NCI-H345 treated with DMSO at 0.1 percent for 48 hours (cell line): ENCODE measurements at regions not wholly inside any gene's neighbourhood (a gene's known extent, or its start where the extent isn't known, plus 50 kb on each side); places are given as distances from the start of the nearest gene placed in this dataset.
"Not testable (repeated sequence)": the region's sequence is repeated elsewhere in the genome, so short reads cannot be mapped to it uniquely, and the experiment has no call there.

Source experiments
- DNase-seq: peaks from one replicate; lab custom pipeline; 2025; ENCODE audit not compliant: unreplicated experiment; lab: John Stamatoyannopoulos, UW

DNA sequence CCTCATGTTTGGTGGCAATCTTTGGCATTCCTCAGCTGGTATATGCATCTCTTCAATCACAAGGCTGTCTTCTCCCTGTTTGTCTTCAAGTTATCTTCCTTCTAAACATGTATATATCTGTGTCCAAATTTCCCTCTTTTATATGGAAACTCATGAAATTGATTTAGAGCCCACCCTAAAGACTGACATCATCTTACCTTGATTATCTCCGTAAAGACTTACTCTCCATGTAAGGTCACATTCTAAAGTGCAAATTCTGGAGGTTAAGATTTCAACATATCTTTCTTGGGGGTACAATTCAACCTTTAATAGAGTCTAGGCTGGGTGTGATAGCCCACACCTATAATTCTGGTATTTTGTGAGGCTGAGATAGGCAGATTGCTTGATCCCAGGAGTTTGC is 215.8 kb upstream of the LRRC4C start:
- DNase-seq: no peak

GRCh38 chr11:41713030-41713429 is 253.6 kb upstream of the LRRC4C start:
- DNase-seq: no peak

- DNase-seq: no peak
These were observed 254.6 kb upstream of the LRRC4C start for GRCh38 chr11:41714101-41714500.

DNA sequence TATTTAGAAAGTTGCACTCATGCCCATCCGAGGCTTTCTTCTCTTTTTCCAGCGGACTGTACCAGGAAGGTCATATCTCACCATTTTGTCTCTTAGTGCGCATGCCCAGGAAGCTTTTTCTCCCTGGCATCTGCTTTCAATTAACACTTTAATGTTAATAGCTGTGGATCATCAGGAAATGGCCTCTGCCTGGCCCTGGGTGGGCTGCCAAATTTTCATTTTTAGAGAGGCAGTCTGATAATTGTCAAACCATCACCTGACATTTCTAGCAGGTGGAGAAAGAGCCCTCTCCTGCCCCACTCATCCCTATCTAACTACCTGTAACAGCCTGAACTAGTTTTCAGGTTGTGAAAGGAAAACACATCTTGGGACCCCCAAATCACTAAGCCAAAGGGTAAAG is 257.4 kb upstream of the LRRC4C start:
- no peak for DNase-seq

DNA sequence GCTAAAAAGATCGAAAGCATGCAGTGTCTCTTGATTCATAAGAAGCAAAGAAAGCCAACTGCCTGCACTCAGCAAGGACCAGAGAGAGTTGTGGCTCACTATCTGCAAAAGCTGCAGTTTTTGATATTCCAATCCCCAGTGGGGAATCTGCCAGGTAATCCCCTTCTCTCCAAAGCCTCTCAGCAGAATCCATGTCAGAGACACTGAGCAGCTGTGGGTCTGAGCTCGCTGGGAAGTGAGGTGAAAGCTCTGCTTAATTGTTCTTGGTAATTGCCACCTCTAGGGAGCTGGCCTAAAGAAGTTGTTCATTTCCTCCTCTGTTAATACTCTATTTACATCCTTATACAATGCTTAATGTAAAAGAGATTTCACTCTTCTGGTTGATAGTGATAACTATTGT is 261.3 kb upstream of the LRRC4C start:
- DNase-seq: no peak

- DNase-seq: not testable (repeated sequence)
These were observed 268.7 kb upstream of the LRRC4C start for GRCh38 chr11:41728161-41728560.

DNA sequence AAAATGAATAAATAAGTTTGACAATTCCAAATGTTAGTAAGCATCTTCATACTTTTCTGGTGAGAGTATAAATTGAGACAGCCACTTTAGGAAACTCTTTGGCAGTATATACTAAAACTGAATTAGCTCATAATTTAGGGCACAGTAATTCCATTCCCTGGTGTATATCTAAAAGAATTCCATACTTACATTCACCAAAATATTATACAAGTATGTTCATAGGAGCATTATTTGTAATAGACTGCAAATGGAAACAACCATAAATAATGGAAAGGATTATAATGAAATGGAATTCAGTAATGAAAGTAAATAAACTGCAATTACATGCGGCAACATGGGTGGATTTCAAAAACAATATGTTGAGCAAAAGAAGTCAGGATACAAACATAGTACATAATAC is 315.8 kb upstream of the LRRC4C start:
- DNase-seq: no peak

GRCh38 chr11:41779401-41779960 is 320.0 kb upstream of the LRRC4C start:
- DNase-seq: no peak

DNA sequence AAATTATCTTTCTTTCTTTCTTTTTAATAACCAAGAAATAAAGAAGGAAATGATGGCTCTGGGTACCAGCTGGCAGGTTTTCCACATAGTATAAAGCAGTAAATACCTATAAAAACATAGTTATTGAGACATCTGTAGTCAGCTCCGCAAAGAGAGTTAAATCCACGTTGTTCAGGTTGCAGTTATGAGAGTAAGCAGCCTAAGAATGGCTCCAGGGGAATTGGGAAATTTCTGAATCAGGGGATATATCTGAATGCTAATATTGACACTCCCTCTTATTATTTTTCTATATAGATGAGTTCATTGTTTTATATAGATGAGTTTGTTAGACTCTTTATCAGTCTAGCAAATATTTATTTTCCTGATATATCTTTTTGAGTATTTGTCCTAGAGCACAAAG is 322.0 kb upstream of the LRRC4C start:
- DNase-seq: no peak

- DNase-seq: no peak
These were observed 325.3 kb upstream of the LRRC4C start for GRCh38 chr11:41784513-41785335.

- no peak for DNase-seq
These were observed 326.6 kb upstream of the LRRC4C start for GRCh38 chr11:41786087-41786486.

DNA sequence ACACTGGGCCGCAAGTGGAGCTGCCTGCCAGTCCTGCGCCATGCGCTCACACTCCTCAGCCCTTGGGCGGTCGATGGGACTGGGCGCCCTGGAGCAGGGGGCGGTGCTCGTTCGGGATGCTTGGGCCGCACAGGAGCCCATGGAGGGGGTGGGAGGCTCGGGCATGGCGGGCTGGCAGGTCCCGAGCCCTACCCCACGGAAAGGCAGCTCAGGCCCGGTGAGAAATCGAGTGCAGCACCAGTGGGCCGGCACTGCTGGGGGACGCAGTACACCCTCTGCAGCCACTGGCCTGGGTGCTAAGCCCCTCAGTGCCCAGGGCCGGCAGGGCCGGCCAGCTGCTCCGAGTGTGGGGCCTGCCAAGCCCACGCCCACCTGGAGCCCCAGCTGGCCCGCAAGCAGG is 328.7 kb upstream of the LRRC4C start:
- DNase-seq: no peak

DNA sequence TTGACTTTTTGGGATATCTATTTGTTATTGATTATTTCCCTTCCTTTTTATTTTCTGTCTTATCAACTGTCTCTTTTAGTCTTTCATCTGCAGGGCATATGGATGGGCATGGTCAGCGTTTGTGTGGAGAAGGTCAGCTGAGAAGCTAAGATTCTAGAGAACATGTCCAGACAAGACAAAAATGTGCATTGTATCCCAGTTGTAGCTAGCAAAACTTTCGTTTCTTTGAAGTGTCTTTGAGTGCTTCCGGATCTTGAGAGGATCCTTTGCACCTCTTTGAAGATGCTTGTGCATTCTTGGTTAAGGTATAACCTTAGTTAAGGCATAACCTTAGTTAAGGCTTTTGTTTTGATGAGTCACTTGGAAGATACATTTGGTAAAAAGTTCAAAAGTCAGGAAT is 329.9 kb upstream of the LRRC4C start:
- no peak for DNase-seq

DNA sequence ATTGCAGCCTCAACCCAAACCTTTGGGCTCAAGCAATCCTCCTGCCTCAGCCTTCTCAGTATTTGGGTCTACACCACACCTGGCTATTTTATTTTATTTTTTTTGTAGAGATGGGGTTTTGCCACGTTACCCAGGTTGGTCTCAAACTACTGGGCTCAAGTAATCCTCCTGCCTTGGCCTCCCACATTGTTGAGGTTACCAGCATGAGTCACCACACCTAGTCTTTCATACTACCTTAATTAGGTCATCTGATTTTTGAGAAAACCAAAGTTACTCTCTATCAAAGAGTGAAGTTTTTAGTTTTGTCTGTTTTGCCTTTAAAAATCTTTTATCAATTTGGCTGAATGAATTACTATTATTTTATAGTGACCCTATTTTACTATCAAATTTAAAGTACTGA is 335.6 kb upstream of the LRRC4C start:
- DNase-seq: no peak

DNA sequence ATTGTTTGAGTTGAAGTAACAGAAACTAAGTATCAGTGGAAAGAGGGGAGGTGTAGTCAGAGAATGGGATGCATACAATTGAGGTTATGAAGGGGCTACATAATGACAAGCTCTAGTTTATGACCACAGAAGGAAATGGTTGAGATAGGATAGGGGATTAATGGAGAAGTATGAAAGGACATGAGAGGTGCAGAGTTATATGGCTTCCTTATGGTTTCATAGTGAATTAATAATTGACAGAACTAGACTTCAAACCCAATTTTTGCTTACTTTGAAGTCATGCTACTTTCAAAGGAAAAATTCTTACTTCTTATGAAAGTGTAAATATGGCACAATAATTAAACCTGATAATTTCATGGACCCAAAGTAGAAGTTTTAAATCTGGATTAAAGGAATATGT is 340.3 kb upstream of the LRRC4C start:
- no peak for DNase-seq

GRCh38 chr11:41803895-41804294 is 344.4 kb upstream of the LRRC4C start:
- no peak for DNase-seq

- DNase-seq: no peak
These were observed 356.9 kb upstream of the LRRC4C start for GRCh38 chr11:41816396-41816795.

- DNase-seq: not testable (repeated sequence)
These were observed 364.8 kb upstream of the LRRC4C start for GRCh38 chr11:41824287-41824686.

DNA sequence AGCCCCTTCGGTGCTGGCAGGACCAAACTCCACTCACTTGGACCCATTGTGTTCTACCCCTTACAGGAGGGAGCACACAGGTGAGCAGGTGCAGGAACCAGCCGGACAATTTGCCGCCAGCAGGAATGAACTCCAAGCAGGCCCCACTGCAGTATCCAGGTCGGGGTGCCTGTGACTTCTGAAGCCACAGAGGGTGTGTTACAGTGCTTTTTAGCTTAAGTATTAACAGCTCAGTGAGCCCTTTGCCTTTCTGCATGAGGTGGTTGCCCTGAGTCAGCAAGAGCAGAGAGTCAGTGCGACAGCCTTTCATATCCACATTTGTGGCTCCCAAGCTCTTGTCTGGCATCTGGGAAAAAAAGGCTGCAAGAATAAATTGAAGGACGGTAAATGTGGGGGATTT is 366.6 kb upstream of the LRRC4C start:
- no peak for DNase-seq

- DNase-seq: no peak
These were observed 377.0 kb upstream of the LRRC4C start for GRCh38 chr11:41836431-41836830.

DNA sequence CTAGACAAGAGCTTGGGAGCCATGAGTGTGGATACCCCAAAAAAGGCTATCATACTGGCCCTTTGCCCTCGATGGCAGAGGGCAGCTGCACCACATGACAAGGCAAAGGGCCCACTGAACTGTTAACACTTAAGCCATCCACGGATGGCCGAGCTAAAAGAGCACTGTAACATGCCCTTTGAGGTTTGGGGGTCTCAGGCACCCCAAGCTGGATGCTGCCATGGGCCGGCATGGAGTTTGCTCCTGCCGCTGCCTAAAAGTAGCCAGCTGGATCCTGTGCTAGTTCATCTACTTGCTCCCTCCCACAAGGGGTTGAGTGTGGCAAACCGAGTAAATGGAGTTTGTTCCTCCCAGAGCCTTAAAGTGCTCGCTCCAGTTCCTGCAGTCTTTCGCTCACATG is 383.2 kb upstream of the LRRC4C start:
- no peak for DNase-seq

DNA sequence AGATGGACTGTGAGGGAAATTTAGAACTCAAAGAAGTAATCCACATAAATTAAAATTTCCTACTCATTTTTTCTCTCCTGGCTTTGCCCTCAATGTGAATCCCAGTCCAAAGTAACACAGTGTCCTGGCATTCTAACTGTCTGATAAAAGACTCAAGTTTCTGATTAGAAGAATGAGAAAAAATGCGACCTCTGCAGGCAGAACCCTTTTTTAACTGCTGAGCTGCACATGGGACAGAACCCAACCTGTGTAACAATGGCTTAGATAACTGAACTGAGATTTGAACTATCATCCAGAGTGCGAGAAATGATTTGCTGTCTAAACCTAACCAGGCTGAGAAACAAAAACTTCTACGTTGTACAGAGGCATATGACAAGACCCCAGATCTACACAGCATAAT is 385.6 kb upstream of the LRRC4C start:
- no peak for DNase-seq

- DNase-seq: no peak
These were observed 388.9 kb upstream of the LRRC4C start for GRCh38 chr11:41848349-41848748.
